SK-MEL-5 (cell line): ENCODE measurements at regions not wholly inside any gene's neighbourhood (a gene's known extent, or its start where the extent isn't known, plus 50 kb on each side); places are given as distances from the start of the nearest gene placed in this dataset.

ENCODE experiments used
- DNase-seq: peaks from one replicate; pipeline ENCODE4 v3.0.0-alpha.2; 2016; ENCODE audit warnings: low read depth, low spot score
- in situ Hi-C: cut with HindIII; loops from 2 replicates; pipeline ENCODE4 v1.10.0; 2016; ENCODE audit warnings: low sequenced_read_pairs, high pct_unique_total_duplicates, low pct_unique_long_range_greater_than_20kb

- in situ Hi-C loops: no loop called here
- DNase-seq: no peak
Observed at GRCh38 chr13:76466043-76466442, 420.2 kb downstream of the KCTD12 start.

DNA sequence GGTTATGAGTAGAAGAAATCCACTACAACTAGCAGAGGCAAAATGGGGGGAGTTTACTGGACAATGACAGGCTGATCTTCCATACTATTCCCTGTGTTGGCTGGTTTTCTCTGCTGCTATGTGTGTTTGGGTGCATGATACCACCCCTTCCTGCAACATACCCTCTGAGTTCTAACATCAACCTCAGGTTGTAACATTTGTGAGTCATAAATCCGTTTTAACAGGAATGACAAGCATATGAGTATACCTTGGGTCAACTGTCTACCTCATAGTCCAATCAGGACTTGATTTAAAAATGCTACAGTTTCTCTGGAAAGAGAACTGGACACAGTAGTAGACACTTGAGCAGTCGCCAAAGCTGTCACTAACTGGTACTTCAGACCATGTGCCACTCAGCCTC, 422.9 kb downstream of the KCTD12 start:
- DNase-seq: no peak
- in situ Hi-C loops: no loop called here

DNA sequence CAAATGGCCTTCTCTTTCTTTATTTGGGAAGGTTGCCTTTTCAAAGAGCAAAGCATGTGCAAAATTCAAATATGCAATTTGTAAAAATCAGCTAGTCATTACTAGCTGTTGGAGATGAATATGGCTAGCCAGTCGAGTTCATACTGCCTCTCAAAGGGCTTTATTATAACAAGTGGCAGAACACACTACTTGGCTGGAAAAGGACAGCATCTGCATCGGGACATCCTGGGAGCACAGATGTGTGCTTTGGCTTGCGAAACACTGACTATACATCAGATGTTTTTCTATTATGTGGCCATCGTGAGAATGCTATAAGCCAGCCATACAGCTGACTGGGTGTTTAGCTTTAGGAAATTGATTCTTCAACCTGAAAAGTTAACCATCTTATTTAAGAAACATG, 424.2 kb downstream of the KCTD12 start:
- no peak for DNase-seq
- in situ Hi-C loops: no loop called here

- in situ Hi-C loops: no loop called here
- DNase-seq: no peak
Observed at GRCh38 chr13:76461484-76461883, 424.7 kb downstream of the KCTD12 start.

DNA sequence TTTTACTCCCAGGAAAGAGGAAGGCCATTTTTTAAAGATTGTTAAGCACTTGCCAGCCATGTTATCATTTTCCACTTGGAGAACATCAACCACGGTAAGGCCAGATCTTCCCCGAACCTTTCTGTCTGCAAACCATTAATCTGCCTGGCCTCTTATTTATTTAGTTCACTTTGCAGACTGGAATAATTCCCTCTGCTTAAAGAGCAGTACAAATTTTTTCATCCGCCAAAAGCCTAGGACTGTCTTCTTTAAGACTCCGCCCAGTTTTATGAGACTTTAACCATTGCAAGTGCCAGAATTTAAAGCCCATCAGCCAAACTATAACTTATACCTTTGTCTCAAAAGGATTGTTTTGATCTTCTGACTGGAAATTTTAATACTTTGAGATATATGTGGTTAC, 426.3 kb downstream of the KCTD12 start:
- in situ Hi-C loops: no loop called here
- DNase-seq: no peak

DNA sequence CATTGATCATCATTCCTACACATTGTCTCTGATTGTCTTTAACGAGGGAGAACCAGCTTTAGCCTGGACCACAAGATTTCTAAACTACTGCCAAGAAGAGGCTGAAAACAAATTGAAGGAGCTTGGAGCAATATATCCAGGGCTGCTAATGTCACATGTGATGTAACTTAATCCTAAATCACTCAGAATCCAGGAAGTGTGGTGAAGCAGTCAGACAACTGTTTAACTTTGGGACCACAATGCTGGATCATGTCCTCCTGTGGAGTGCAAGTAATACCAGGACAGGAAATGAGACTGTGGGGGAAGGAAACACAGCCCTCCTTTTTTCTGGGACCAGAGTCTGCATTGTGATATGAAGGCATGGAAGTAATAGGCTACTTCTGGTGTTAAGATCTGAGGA, 430.2 kb downstream of the KCTD12 start:
- in situ Hi-C loops: no loop called here
- peak; percentile 4 for DNase-seq

- DNase-seq: no peak
- in situ Hi-C loops: no loop called here
Observed at GRCh38 chr13:76454991-76455390, 431.2 kb downstream of the KCTD12 start.

DNA sequence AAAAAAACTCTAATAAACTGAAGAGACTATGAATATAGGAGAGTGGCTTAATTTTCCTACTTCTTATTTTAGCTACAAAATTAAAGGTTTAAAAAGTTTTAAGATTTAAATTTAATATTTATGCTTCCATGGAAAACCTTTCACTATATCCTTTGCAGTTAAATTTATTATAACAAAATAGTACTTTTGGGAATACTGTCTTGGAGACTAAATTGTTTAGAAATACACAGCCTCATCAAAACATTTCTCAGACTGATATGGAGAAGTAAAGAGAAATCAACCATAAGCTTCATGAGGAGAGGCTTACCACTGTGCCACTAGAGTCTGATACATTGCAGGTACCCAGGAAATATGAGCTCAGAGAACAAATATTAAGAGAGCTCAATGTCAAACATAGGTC, 436.5 kb downstream of the KCTD12 start:
- no peak for DNase-seq
- in situ Hi-C loops: no loop called here

DNA sequence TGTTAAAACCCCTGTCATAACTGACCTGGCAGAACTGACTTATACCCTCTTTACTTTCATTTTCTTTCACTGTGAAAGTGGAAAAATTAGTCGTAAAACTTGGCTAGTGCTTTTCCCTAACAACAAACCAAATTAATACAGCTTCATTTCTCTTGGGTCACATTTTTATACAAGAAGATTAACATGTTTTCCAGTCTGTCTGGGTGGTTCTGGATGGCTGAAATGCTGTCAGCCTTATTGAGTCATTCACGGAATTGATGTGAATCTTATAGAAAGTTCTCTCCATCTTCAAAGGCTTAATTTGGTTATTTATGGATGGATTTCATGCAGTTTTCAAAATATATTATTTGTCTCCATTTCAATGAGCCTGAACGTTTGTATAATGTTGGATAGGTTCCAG, 440.0 kb downstream of the KCTD12 start:
- in situ Hi-C loops: no loop called here
- DNase-seq: no peak

- in situ Hi-C loops: no loop called here
- no peak for DNase-seq
Observed at GRCh38 chr13:76440568-76440967, 445.6 kb downstream of the KCTD12 start.

DNA sequence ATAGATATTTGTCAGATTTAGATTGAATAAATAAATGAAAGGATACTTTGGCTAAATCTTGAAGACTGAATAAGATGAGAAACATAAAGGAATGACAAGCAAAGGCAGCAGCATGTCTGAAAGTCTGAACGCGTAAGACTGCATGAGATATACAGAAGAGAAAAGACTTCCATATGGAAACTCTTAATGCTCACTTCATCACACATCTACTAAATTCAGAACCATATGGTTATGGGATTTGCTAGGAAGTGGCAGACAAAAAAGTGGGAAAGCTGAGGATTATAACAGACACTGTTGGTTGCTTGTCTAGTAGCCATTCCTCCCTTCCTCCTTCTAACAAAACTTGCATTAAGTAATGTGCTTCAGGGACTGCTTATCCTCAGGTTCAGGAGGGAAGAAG, 446.7 kb downstream of the KCTD12 start:
- no peak for DNase-seq
- in situ Hi-C loops: no loop called here

GRCh38 chr13:76438050-76438449, 448.2 kb downstream of the KCTD12 start:
- in situ Hi-C loops: no loop called here
- no peak for DNase-seq

DNA sequence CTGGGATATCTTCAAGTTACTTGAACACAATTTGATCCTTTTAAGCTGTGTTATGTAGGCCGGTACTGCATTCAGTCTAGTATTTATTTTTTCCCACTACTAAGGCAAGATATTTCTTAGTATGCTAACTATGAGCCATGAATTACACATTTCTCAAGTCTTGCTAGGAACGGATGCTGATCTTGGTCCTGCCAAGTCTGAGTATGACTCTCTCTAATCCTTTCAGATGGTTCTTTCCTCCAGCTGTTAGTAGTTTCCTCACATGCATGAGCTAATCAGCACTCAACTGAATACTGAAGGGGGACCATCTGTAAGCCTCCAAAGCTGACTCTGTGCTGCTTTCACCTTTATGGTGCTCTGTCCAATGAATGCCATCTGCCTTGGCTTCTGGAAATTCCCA, 460.3 kb downstream of the KCTD12 start:
- in situ Hi-C loops: no loop called here
- DNase-seq: no peak

GRCh38 chr13:76421011-76421410, 465.2 kb downstream of the KCTD12 start:
- in situ Hi-C loops: no loop called here
- DNase-seq: no peak

DNA sequence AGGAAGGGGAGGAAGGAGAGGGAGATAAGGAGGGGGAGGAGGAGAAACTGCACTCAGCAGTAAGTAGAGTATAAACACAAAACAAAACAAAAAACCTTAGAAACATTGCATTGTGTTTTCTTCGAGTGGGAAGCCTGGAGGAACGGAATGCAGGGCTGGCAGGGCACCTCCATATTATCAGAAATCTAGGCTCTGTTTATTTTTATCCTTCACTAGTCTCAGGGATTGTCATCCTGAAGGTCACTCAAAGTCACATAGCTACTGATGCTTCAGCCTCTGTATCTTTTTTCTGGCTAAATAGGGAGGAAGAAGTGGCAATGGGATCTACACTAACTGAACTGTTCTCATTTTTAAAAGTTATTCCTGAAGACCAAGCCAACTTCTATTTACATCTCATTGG, 467.8 kb downstream of the KCTD12 start:
- in situ Hi-C loops: no loop called here
- DNase-seq: no peak

GRCh38 chr13:76414320-76414719, 471.9 kb downstream of the KCTD12 start:
- DNase-seq: no peak
- in situ Hi-C loops: no loop called here

DNA sequence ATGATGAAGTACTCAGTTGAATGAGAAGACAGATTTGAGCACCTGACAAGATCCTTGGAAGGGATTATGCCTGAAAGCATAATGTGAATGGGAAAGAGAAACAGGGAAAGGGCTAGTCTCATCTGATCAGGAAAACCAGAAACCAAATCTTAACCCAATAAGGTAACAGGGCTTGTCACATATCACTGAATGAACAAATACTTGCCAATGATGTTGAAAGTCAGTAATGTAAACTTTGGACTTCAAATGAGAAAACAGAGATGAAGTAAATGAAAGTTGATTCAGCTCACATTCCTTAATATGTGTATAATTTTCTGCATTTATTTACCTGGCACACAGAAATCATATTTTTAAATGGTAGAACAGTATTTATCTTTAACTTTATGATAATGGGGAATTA, 480.0 kb downstream of the KCTD12 start:
- in situ Hi-C loops: no loop called here
- DNase-seq: no peak

- peak; percentile 22 for DNase-seq
- in situ Hi-C loops: no loop called here
Observed at GRCh38 chr13:76398425-76398824, 487.8 kb downstream of the KCTD12 start.

GRCh38 chr13:76397413-76397812, 488.8 kb downstream of the KCTD12 start:
- in situ Hi-C loops: no loop called here
- DNase-seq: no peak

- no peak for DNase-seq
- in situ Hi-C loops: no loop called here
Observed at GRCh38 chr13:76389321-76389720, 496.9 kb downstream of the KCTD12 start.
